Non-pigmented ciliary epithelial cell (primary cell): ENCODE measurements at regions not wholly inside any gene's neighbourhood (a gene's known extent, or its start where the extent isn't known, plus 50 kb on each side); places are given as distances from the start of the nearest gene placed in this dataset.
A peak's percentile ranks its signal among the peaks of the same experiment; 100 is the strongest.
"Not testable (repeated sequence)": the region's sequence is repeated elsewhere in the genome, so short reads cannot be mapped to it uniquely, and the experiment has no call there.

Experiments used
- DNase-seq: peaks from one replicate; pipeline ENCODE4 v3.0.0-alpha.2; 2010; ENCODE audit warnings: low read depth

DNA sequence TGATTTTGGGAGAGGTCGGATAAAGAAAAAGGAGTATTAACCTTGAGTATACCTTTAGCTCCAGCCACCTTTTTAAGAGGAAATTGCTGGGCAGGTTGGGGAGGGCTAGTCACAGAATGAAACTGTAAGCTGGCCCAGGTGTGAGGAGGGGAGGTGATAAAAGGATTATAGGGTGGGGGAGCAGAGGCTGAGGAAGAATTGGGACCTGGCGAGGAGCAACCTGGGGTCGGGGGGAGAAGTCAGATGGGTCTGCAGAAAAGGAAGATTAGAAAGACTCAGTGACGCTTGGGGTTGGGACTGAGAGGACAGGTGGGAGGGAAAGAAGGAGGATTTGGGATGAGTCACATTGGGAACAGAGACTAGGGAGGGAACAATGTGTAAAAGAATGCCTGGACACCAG, 1548.5 kb upstream of the WWC1 start:
- not testable (repeated sequence) for DNase-seq

DNA sequence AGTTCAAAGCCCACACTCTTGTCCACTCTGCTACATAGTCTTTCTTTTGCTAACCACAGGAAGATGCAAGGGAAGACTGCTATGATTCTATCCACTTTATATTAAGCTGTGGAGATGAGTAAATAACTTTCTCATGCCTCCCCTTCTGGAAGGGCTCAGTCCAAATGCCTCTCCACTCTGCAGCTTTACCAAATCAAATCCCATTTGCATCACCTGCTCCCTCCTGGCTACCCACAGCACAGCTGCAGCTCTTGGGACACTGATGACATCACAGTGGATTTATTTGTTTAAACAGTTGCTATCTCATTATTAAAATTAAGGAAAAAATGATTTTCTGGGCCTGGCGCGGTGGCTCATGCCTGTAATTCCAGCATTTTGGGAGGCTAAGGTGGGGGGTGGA, 1544.9 kb upstream of the WWC1 start:
- no peak for DNase-seq

DNA sequence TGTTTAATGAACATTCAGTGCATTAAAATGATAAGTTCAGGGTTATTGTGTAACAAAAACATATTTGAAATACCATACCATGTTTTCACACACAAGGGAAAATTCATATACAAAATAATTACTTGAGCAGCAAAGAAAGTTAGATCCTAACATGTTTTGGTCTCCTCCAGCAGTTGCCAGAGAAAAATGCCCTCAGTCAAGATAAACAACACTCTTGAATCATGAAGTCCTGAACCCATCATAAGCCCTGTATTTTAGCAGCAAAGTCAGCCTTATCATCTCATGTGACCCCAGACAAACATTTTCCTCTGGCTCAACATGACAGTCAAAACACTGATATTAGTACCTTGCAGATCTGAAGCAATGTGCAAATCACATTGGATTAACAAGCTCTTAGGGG, 1541.1 kb upstream of the WWC1 start:
- DNase-seq = no peak

DNA sequence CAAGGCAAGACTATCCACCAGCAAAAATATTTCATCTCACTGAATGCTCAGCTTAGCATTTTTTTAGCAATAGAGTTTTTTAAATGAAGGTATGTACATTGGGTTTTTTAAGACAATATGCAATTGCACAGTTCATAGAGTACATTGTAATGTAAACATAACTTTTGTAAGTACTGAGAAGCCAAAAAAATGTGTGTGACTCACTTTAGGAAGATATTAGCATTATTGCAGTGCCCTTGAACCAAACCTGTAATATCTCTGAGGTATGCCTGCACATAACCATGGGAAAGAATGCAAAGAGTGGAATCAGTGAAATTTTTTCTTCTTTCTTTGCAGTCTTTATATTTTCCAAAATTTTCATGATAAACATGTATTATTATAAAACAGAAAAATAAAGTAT, 1533.3 kb upstream of the WWC1 start:
- DNase-seq = no peak

DNA sequence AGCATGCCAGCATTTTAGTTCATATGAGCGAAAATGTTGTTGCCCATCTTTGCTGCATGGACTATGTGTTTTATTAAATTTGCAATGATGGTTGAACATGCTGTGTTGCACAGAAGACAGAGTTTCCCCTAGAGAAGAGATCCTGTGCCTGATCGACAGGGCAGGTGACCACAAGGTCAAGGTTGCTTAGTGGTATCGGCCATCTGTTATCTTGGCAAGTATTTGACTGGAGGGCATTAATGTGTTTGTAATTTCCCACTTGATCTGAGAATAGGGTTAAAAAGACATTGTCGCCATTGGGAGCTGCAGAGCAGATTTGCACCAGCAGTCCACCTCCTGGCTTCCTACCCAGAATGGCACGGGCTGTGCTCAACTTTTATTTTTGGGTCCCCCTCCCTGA, 1523.6 kb upstream of the WWC1 start:
- DNase-seq = no peak

DNA sequence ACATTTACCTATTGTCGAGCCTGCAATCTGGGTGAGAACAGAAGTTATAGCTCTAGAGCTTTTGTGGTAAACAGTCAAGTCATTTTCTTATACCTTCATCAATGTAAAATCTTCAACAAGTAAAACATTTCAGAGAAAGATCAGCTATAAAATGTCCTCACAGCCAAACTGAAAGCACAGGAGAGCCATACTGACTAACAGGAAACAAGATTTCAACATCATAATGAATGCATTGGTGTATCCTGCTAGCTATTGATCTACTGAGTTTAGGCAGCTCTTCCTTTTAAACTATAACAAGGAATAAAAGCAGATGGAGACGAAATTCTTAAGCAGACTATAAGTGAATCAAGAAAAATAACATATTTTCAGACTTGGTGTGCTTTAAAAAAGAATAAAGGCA, 1522.9 kb upstream of the WWC1 start:
- no peak for DNase-seq

DNA sequence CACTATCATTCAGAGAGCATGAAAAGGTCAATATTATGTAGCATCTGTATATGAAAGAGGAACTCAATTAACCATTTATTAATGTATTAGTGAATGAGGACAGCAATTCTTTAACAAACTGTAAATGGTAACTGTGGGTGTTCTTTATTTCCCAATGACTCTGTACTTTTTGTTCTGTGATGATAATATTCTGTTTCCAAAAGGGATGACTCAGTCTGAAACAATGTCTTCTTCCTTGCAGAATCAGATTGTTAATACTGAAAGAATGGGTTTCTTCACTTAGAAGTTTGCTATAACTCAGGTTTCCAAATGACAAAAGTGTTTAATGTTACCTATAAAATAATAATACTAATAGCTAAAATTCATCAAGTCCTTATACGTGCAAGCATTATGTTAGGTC, 1518.7 kb upstream of the WWC1 start:
- DNase-seq = peak; percentile 47

DNA sequence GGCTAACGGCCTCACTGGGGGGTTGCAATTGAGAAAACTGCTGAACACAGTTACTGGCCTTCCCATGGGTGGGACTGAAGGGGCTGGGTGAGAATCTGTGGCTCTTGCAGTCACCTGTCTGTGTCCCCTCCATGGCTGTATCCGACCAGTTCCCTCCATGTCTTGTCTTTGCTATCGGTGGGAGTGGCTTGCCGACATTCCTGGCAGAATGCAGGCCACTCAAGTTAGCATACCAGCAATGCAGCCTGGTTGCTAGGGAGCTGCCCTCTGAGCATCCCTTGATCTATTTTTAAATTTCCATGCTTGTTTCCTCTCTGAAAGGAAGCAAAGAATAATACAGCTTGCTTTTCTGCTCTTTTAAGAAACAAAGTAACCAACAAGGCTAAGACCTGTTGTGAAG, 1509.7 kb upstream of the WWC1 start:
- DNase-seq = no peak

DNA sequence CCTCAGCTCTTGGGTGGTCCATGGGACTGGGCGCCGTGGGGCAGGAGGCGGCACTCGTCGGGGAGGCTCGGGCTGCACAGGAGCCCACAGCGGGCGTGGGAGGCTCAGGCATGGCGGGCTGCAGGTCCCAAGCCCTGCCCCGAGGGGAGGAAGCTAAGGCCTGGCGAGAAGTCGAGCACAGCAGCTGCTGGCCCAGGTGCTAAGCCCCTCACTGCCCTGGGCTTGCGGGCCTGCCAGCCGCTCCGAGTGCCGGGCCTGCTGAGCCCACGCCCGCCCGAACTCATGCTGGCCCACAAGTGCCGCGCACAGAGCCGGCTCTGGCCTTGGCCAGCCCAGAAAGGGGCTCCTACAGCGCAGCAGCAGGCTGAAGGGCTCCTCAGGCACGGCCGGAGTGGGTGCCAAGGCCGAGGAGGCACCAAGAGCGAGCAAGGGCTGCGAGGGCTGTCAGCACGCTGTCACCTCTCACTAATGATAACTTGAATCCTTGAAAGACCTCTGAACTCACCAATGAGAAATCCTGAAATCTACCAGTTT, 1506.8 kb upstream of the WWC1 start:
- no peak for DNase-seq

DNA sequence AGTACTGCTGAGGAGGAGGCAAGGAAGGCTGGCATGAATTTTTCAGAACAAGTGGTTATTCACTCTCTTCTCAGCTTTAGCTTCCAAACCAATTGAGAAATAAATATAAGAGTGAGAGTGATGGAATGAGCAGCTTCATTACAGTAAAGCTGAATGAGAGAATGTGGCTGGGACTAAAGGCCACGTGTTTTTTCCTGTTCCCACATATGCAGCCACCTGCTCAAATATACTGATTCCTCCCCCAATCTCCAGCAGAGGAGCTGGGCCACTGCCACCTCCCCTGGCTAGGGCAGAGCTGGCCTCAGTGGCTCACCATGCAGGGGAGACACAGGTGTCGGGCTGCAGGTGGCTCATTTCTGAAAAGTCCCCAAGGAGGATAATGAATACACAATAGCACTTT, 1505.3 kb upstream of the WWC1 start:
- no peak for DNase-seq

DNA sequence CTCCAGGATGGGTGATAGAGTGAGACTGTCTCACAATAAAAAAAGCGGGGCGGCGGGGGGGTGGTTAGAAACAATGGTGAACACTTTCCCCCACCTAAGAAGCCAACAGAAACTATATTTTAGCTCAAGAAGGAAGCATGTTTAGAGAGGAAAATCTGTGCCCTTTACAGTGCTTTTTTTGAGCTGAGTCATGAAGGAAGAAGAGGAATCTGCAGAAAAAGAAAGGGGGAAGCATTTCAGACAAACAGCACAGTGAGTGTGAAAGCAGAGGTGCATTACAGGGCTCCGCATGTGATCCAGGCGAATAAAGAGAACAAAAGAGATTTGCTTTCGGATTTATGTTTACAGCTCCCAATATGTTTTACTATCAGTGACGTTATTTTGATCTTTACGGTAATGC, 1504.6 kb upstream of the WWC1 start:
- DNase-seq = no peak

DNA sequence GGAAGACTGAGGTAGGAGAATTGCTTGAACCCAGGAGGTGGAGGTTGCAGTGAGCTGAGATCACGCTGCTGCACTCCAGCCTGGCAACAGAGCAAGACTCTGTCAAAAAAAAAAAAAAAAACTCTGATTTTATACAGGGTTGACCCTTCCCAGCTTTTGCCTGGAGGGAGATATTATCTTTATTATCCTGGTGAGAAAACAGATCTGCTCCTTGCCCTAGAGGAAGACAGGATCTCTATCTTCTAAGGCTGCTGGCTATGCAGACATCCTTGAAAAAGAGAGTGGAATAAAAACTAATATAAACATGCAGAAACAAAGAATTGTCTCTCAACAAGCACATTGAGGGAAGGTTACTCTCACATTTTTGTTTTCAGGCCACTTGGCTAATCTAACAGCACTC, 1503.4 kb upstream of the WWC1 start:
- no peak for DNase-seq

DNA sequence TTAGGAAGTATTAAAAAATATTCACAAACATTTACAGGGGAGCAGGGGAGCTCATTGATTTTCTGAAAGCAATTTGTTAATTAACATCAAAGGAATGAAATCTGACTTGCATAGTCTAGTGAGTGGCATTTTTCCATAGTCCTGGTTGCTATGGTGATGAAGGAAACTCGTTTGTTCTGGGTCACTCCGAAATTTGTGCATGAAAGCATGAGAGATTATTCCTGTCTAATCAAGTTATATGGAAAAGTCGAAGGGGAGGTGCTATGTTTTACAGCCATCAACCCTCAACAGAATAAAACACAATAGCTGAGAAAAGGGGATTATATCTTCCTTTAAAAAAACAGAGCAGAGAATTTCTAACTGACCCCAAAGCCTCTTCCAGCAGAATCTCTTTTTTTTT, 1495.7 kb upstream of the WWC1 start:
- no peak for DNase-seq

DNA sequence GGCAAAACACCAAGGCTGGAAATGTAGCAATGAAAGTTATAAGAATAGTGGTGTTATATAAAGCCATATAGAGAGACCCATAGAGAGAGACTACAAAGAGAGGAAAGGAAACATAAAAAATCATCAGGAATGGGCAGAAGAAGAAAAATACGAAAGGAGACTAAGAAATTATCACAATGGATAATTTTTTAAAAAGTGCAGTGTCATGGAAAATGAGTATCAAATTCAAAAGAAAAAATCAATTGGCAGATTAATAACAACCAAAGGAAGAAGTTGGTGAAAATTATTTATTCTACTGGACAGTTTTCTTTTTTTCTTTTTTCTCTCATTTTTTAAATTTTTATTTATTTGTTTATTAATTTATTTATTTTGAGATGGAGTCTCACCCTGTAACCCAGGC, 1488.4 kb upstream of the WWC1 start:
- no peak for DNase-seq

DNA sequence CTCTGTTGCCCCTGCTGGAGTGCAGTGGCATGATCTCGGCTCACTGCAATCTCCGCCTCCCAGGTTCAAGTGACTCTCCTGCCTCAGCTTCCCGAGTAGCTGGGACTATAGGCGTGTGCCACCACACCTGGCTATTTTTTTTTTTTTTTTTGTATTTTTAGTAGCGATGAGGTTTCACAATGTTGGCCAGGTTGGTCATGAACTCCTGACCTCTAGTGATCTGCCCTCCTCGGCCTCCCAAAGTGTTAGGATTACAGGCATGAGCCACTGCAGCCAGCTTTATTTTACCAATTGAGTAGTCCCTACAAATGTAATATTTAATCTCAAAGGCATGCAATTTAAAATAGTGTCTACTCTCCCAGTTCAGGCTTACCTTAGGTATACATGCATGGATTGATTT, 1487.2 kb upstream of the WWC1 start:
- DNase-seq = not testable (repeated sequence)

DNA sequence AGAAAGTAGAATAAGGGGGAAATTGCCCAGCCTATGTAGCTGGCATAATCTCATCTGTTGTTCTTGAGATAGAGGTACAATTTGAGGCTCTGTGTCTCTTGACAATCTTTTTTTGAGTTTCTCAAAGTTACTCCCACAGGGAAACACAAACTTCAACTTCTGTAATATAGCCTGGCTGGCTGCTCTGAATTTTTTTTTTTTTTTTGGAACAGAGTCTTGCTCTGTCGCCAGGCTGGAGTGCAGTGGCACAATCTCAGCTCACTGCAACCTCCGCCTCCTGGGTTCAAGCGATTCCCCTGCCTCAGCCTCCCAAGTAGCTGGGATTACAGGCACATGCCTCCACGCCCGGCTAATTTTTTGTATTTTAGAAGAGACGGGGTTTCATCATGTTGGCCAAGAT, 1486.8 kb upstream of the WWC1 start:
- DNase-seq = not testable (repeated sequence)

DNA sequence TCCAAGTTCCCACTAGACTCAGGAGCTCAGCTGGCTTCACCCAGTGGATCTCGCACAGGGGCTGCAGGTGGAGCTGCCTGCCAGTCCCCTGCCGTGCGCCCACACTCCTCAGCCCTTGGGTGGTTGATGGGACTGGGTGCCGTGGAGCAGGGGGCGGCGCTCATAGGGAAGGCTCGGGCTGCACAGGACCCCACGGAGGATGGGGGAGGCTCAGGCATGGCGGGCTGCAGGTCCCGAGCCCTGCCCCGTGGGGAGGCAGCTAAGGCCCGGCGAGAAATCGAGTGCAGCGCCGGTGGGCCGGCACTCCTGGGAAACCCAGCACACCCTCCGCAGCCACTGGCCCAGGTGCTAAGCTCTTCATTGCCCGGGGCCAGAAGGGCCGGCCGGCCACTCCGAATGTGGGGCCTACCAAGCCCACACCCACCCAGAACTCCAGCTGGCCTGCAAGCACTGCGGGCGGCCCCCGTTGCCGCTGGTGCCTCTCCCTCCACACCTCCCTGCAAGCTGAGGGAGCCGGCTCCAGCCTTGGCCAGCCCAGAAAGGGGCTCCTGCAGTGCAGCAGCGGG, 1481.3 kb upstream of the WWC1 start:
- DNase-seq = not testable (repeated sequence)

DNA sequence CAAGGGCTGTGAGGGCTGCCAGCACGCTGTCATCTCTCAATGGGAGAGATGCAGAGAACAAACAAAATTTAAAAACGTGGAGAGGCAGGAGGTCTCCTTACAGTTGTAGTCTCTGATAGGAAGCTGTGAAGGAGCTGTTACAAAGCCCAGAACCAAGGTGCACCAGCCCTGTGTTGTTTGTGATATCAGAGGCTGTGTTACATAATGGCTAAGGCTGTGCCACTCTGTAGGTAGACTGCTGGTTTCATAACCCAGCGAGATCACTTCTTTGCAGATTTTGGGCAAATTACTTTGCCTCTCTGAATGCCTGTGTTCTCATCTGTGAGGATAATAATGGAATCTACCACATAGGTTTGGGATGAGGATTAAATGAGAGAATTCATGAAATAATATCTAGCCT, 1480.7 kb upstream of the WWC1 start:
- no peak for DNase-seq

DNA sequence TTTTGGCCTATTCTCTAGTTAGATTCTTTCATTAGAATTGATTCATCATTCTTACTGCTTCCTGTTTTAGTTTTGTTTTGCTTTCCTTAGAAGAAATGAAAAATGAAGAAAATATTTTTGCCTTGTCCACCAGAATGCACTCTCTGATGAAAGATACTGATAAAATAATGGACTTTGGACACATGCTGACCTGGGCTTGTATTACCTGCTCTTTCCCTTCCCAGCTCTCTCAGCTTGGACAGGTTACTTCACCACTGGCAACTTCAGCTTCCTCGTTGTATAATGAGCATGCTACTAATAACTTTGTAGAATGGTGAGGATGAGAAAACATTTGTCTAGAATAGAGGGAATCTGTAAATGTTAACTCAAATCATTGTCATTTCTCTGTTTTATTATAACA, 1468.1 kb upstream of the WWC1 start:
- DNase-seq = no peak

DNA sequence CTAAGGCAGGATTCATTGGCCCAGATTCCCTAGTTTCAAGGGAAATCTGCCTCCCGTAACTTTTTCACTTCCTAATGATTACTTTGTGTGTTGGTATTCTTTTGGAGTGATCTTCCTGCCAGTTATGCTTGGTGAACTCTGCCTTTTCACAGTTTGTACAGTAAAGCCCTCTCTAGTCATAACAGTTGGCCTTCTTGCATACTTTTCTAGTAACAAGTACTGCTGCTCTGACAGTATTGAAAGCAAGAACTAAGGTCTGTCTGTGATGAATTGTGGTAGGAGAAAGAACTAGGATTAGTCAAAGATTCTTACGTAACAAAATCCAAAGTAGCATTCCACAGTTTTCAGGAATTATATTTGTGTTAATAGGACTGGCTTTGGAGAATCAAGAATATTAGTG, 1457.2 kb upstream of the WWC1 start:
- peak; percentile 3 for DNase-seq

DNA sequence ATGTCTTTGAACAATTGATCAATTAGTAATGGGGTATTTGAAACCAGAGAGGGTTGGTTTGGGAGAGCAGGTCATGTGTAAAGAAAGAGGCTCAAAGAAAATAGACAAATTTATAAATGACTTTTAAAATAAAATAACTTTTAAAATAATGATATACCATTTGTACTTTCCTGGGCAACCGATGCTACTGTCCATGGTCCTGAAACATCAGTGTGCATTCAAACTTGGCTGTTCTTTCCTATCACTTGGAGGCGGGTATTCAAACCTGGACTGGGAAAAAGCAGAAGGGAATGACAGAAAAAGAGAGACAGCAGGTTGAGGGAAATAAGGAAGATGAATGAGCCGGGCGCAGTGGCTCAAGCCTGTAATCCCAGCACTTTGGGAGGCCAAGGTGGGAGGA, 1446.4 kb upstream of the WWC1 start:
- no peak for DNase-seq

DNA sequence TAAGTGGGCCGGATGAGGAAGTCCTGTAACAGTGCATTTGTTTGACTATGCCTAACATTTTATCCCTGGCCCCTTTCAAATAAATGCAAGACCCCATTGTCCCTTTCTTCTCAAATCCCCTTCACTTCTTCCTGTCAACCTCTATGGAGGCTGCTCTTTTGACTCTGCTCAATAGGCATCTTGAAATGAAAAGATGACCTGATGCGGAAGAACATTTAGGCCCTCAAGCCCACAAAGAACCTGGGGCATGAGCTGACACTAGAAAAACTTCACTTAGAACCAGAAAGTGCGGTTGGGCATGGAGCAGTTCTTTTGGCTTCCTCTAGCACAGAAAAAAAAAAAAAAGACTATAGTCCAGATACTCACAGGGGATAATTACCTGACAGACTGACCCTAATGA, 1434.7 kb upstream of the WWC1 start:
- no peak for DNase-seq

DNA sequence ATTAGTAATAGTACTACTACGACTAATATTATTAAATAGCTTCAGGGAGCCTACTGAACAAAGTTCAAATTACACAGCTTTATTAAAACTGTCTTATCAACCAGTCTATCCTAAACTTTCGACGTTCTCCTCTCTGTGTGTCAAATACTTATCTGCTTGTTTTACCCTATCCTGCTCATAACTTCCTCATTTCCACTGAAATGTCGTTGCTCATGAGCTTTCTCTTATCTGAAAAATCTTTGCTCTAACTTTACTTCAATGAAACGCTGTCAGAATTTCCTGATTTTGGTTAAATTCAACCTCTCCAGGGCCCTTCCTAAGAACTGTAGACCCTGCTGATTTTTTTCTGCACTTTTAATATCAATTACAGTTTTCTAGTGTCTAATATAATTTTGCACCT, 1431.0 kb upstream of the WWC1 start:
- DNase-seq = no peak

DNA sequence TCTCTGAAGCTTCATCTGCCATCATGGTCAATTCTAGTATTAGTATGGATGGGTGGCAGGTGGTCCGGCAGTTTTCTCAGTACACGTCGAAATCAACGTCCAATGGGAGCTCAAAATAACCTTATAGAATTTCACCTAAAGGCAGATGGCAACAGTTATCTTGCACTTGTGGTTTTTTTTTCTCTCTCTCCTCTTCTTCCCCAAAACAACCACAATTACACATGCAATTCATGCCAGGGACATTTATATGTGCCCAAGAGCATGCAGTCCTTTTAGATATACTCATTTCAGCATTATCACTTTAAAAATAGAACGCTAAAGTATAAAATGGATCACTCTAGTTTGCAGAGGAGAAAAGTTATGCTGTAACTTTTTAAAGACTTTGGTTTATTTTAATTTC, 1428.9 kb upstream of the WWC1 start:
- DNase-seq = no peak

DNA sequence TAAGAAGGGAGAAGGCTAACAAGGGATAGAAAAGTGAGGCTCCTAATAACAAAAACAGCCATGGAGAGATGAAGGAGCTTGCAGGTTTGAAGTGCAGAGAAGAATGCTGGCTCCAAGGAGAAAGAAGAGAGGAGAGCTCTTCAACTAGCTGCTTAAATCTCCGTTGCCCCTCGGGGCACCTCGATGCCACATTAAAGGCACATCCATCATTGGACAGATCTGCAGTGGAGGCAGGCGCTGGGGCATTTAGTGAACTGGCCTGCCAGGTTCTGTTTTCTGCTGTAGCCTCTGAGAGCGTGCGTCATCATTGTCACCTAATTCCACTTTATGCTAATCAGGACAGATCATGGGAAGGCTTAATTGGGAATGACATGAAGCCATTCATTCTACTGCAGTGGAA, 1426.2 kb upstream of the WWC1 start:
- DNase-seq = no peak
